T-helper 2 cell treated with Interferon-gamma antibody and Interleukin-4, amounts not matched to agents 5 μg/mL and 100 μg/mL, for 36 hours (primary cell): ENCODE measurements at regions not wholly inside any gene's neighbourhood (a gene's known extent, or its start where the extent isn't known, plus 50 kb on each side); places are given as distances from the start of the nearest gene placed in this dataset.
"Not testable (repeated sequence)": the region's sequence is repeated elsewhere in the genome, so short reads cannot be mapped to it uniquely, and the experiment has no call there.

ENCODE experiments used
- DNase-seq: peaks from one replicate; pipeline ENCODE4 v3.0.0; 2021; ENCODE audit warnings: low spot score
- H3K27ac Mint-ChIP-seq: one replicate; pipeline ENCODE4 v1.8.0; 2021; ENCODE audit warnings: mild to moderate bottlenecking, mixed read lengths
- H3K27me3 Mint-ChIP-seq: one replicate; pipeline ENCODE4 v1.8.0; 2021; ENCODE audit warnings: low read depth, mixed read lengths
- H3K36me3 Mint-ChIP-seq: one replicate; pipeline ENCODE4 v1.8.0; 2021; ENCODE audit warnings: low read depth, mixed read lengths
- H3K4me1 Mint-ChIP-seq: one replicate; pipeline ENCODE4 v1.8.0; 2021; ENCODE audit warnings: low read depth, mixed read lengths
- H3K4me3 Mint-ChIP-seq: one replicate; pipeline ENCODE4 v1.8.0; 2022; ENCODE audit warnings: mild to moderate bottlenecking, moderate library complexity, mixed read lengths
- H3K9me3 Mint-ChIP-seq: one replicate; pipeline ENCODE4 v1.8.0; 2021; ENCODE audit warnings: mixed read lengths

- not testable (repeated sequence) for H3K4me1 Mint-ChIP-seq, H3K27me3 Mint-ChIP-seq, H3K36me3 Mint-ChIP-seq, H3K4me3 Mint-ChIP-seq, H3K27ac Mint-ChIP-seq, H3K9me3 Mint-ChIP-seq, DNase-seq
These were observed 53.6 kb upstream of the MAPK10 start for GRCh38 chr4:86413426-86413825.

GRCh38 chr4:86414686-86415085, 54.8 kb upstream of the MAPK10 start:
- no peak overlapping the region for H3K4me3 Mint-ChIP-seq

GRCh38 chr4:86416081-86416480, 56.2 kb upstream of the MAPK10 start:
- no peak overlapping the region for H3K27ac Mint-ChIP-seq
- peaks cover 4% of the 10 kb centered on the region for H3K9me3 Mint-ChIP-seq
- no peaks in the 10 kb centered on the region for H3K27me3 Mint-ChIP-seq
- no peak overlapping the region for H3K4me3 Mint-ChIP-seq
- H3K36me3 Mint-ChIP-seq: no peaks in the 10 kb centered on the region
- no peak for DNase-seq
- H3K4me1 Mint-ChIP-seq: no peaks in the 10 kb centered on the region

More at GRCh38 chr4:86414686-86415085, 54.8 kb upstream of the MAPK10 start:
- Mint-ChIP-seq H3K27ac (no peak overlapping the region), H3K27me3 (no peaks in the 10 kb centered on the region), H3K9me3 (peaks cover 4% of the 10 kb centered on the region), H3K4me1 (no peaks in the 10 kb centered on the region), H3K36me3 (no peaks in the 10 kb centered on the region)
- no peak for DNase-seq

- H3K4me3 Mint-ChIP-seq: no peak overlapping the region
- DNase-seq: no peak
- H3K27me3 Mint-ChIP-seq: no peaks in the 10 kb centered on the region
- no peak overlapping the region for H3K27ac Mint-ChIP-seq
- H3K36me3 Mint-ChIP-seq: no peaks in the 10 kb centered on the region
- H3K9me3 Mint-ChIP-seq: no peaks in the 10 kb centered on the region
- H3K4me1 Mint-ChIP-seq: no peaks in the 10 kb centered on the region
These were observed 61.6 kb upstream of the MAPK10 start for GRCh38 chr4:86421461-86421860.

- no peak overlapping the region for H3K4me3 Mint-ChIP-seq
- no peaks in the 10 kb centered on the region for H3K4me1 Mint-ChIP-seq
- no peaks in the 10 kb centered on the region for H3K9me3 Mint-ChIP-seq
- no peak overlapping the region for H3K27ac Mint-ChIP-seq
- H3K36me3 Mint-ChIP-seq: no peaks in the 10 kb centered on the region
- no peaks in the 10 kb centered on the region for H3K27me3 Mint-ChIP-seq
- DNase-seq: no peak
These were observed 71.8 kb upstream of the MAPK10 start for GRCh38 chr4:86431543-86432116.

- no peaks in the 10 kb centered on the region for H3K9me3 Mint-ChIP-seq
These were observed 72.8 kb upstream of the MAPK10 start for GRCh38 chr4:86432559-86433134.

GRCh38 chr4:86439293-86439692, 79.4 kb upstream of the MAPK10 start:
- no peaks in the 10 kb centered on the region for H3K36me3 Mint-ChIP-seq
- no peaks in the 10 kb centered on the region for H3K4me1 Mint-ChIP-seq
- no peak for DNase-seq
- no peak overlapping the region for H3K27ac Mint-ChIP-seq
- H3K9me3 Mint-ChIP-seq: no peaks in the 10 kb centered on the region
- H3K4me3 Mint-ChIP-seq: no peak overlapping the region
- H3K27me3 Mint-ChIP-seq: no peaks in the 10 kb centered on the region

More at GRCh38 chr4:86432559-86433134, 72.8 kb upstream of the MAPK10 start:
- H3K4me1 Mint-ChIP-seq: no peaks in the 10 kb centered on the region
- H3K27me3 Mint-ChIP-seq: no peaks in the 10 kb centered on the region
- no peak overlapping the region for H3K27ac Mint-ChIP-seq
- H3K36me3 Mint-ChIP-seq: no peaks in the 10 kb centered on the region
- no peak overlapping the region for H3K4me3 Mint-ChIP-seq
- no peak for DNase-seq

GRCh38 chr4:86441175-86441936, 81.5 kb upstream of the MAPK10 start:
- no peaks in the 10 kb centered on the region for H3K4me1 Mint-ChIP-seq
- H3K27me3 Mint-ChIP-seq: no peaks in the 10 kb centered on the region
- DNase-seq: no peak
- no peak overlapping the region for H3K27ac Mint-ChIP-seq
- H3K9me3 Mint-ChIP-seq: no peaks in the 10 kb centered on the region
- H3K4me3 Mint-ChIP-seq: no peak overlapping the region
- H3K36me3 Mint-ChIP-seq: no peaks in the 10 kb centered on the region

GRCh38 chr4:86442881-86443280, 83.0 kb upstream of the MAPK10 start:
- no peaks in the 10 kb centered on the region for H3K4me1 Mint-ChIP-seq
- H3K4me3 Mint-ChIP-seq: no peak overlapping the region

GRCh38 chr4:86443495-86443894, 83.6 kb upstream of the MAPK10 start:
- no peaks in the 10 kb centered on the region for H3K36me3 Mint-ChIP-seq
- H3K4me3 Mint-ChIP-seq: no peak overlapping the region
- no peak for DNase-seq
- no peaks in the 10 kb centered on the region for H3K9me3 Mint-ChIP-seq
- H3K27ac Mint-ChIP-seq: no peak overlapping the region
- H3K4me1 Mint-ChIP-seq: no peaks in the 10 kb centered on the region
- no peaks in the 10 kb centered on the region for H3K27me3 Mint-ChIP-seq

More at GRCh38 chr4:86442881-86443280, 83.0 kb upstream of the MAPK10 start:
- H3K9me3 Mint-ChIP-seq: no peaks in the 10 kb centered on the region
- no peak for DNase-seq
- no peaks in the 10 kb centered on the region for H3K27me3 Mint-ChIP-seq
- H3K27ac Mint-ChIP-seq: no peak overlapping the region
- H3K36me3 Mint-ChIP-seq: no peaks in the 10 kb centered on the region

GRCh38 chr4:86446996-86447395, 87.1 kb upstream of the MAPK10 start:
- no peak for DNase-seq
- no peaks in the 10 kb centered on the region for H3K27me3 Mint-ChIP-seq
- no peaks in the 10 kb centered on the region for H3K4me1 Mint-ChIP-seq
- no peaks in the 10 kb centered on the region for H3K36me3 Mint-ChIP-seq
- no peak overlapping the region for H3K4me3 Mint-ChIP-seq
- no peaks in the 10 kb centered on the region for H3K9me3 Mint-ChIP-seq
- H3K27ac Mint-ChIP-seq: no peak overlapping the region

- no peaks in the 10 kb centered on the region for H3K4me1 Mint-ChIP-seq
These were observed 89.0 kb upstream of the MAPK10 start for GRCh38 chr4:86448871-86449270.

GRCh38 chr4:86449746-86450588, 90.1 kb upstream of the MAPK10 start:
- Mint-ChIP-seq H3K36me3 (no peaks in the 10 kb centered on the region), H3K27ac (no peak overlapping the region), H3K4me3 (no peak overlapping the region), H3K9me3 (no peaks in the 10 kb centered on the region), H3K4me1 (no peaks in the 10 kb centered on the region), H3K27me3 (peaks cover 2% of the 10 kb centered on the region)
- no peak for DNase-seq

More at GRCh38 chr4:86448871-86449270, 89.0 kb upstream of the MAPK10 start:
- Mint-ChIP-seq H3K27me3 (no peaks in the 10 kb centered on the region), H3K27ac (no peak overlapping the region), H3K9me3 (no peaks in the 10 kb centered on the region), H3K36me3 (no peaks in the 10 kb centered on the region), H3K4me3 (peak overlapping the region; percentile 1)
- DNase-seq: no peak

GRCh38 chr4:86450861-86451260, 91.0 kb upstream of the MAPK10 start:
- H3K4me1 Mint-ChIP-seq: no peaks in the 10 kb centered on the region
- H3K27ac Mint-ChIP-seq: no peak overlapping the region
- H3K36me3 Mint-ChIP-seq: no peaks in the 10 kb centered on the region
- H3K4me3 Mint-ChIP-seq: no peak overlapping the region
- no peaks in the 10 kb centered on the region for H3K9me3 Mint-ChIP-seq
- H3K27me3 Mint-ChIP-seq: peaks cover 2% of the 10 kb centered on the region
- DNase-seq: no peak
